ENCODE measurements at regions not wholly inside any gene's neighbourhood (a gene's known extent, or its start where the extent isn't known, plus 50 kb on each side); places are given as distances from the start of the nearest gene placed in this dataset.
"Not testable (repeated sequence)": the region's sequence is repeated elsewhere in the genome, so short reads cannot be mapped to it uniquely, and the experiment has no call there.

DNA sequence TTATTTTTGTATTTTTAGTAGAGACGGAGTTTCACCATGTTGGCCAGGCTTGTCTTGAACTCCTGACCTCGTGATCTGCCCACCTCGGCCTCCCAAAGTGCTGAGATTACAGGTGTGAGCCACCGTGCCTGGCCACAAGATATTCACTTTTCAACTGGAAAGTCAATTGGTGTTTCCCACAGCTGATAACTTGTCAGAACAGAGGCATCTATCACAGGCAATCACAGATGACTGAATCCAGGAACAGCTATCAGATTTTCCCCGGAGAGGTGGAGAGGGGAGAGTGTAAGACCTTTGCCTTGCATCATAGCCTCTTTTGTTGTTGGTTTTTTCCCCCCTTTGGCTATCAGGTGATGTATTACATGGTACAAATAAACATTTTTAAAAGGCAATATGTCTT is 84.5 kb downstream of the GADD45G start:
- peaks cover 0 to 11% (median 6%) of the 10 kb centered on the region in 4 experiments; a peak in 5 of 7 replicates for H3K4me1 ChIP-seq (replicated peaks in 1 of 4; ENCODE audit: control insufficient read depth in 3 of 4, insufficient read depth in 4 of 4, low read length in 3 of 4)
- 95% methylated on average over 5 of the region's 5 CpGs; no CpG with 5 or more reads in 1 of the 2 experiments for WGBS, 2 experiments (ENCODE audit: extremely low coverage in 1 of 2, insufficient coverage in 1 of 2, insufficient read length in 1 of 2, insufficient replicate concordance in 2 of 2, low coverage in 1 of 2, low lambda C conversion rate in 2 of 2, missing lambda C conversion rate in 1 of 2)

More for the DNA sequence above, 84.5 kb downstream of the GADD45G start:
- H3K4me2 ChIP-seq (ENCODE audit: insufficient read depth in 1 of 2, low read depth in 2 of 2, low read length in 2 of 2); H2BK15ac ChIP-seq (ENCODE audit: low read length); FAIRE-seq; H4K91ac ChIP-seq (replicated peaks; ENCODE audit: insufficient read length, low read length); H3K4me3 ChIP-seq (ENCODE audit: extremely low read depth in 1 of 4, insufficient read depth in 2 of 4, low read depth in 3 of 4, low read length in 4 of 4); DNase-seq (ENCODE audit: low read depth in 1 of 2, low spot score in 2 of 2); H3K27ac ChIP-seq (ENCODE audit: low read depth, low read length); POLR2A ChIA-PET (ENCODE audit: partially characterized antibody); H2BK5ac ChIP-seq (ENCODE audit: low read depth, low read length); H2BK120ac ChIP-seq (replicated peaks; ENCODE audit: low read depth, low read length); H3K56ac ChIP-seq (replicated peaks; ENCODE audit: insufficient read length, low read depth, low read length); H3K79me2 ChIP-seq (ENCODE audit: control insufficient read depth in 1 of 2, insufficient read depth in 2 of 2, low read length in 2 of 2); H2AFZ ChIP-seq (ENCODE audit: low read length); H2BK20ac ChIP-seq (ENCODE audit: low read length); H3K23ac ChIP-seq (ENCODE audit: insufficient read length); H3K27me3 ChIP-seq (replicated peaks in 1 of 4; ENCODE audit: control insufficient read depth in 3 of 4, extremely low read depth in 1 of 4, insufficient read depth in 3 of 4, low read length in 3 of 4); H3K36me3 ChIP-seq (ENCODE audit: control insufficient read depth in 2 of 4, insufficient read depth in 4 of 4, low read length in 3 of 4); H3K18ac ChIP-seq (ENCODE audit: extremely low read depth, low read length); H4K5ac ChIP-seq (ENCODE audit: insufficient read length, low read depth, low read length); H3K9me3 ChIP-seq (ENCODE audit: insufficient read depth in 2 of 2, low read depth in 1 of 2, low read length in 1 of 2); H3K14ac ChIP-seq (ENCODE audit: insufficient read length); H3K9ac ChIP-seq (replicated peaks in 1 of 4; ENCODE audit: extremely low read depth in 1 of 4, low read depth in 3 of 4, low read length in 3 of 4); H2AK5ac ChIP-seq (ENCODE audit: low read depth, low read length); H3K79me1 ChIP-seq (ENCODE audit: low read depth, low read length); H3K4ac ChIP-seq (replicated peaks; ENCODE audit: insufficient read length, low read depth, low read length); H4K8ac ChIP-seq (ENCODE audit: extremely low read depth, insufficient read depth, low read length); H3K23me2 ChIP-seq (ENCODE audit: low read depth, low read length); H2BK12ac ChIP-seq (ENCODE audit: low read depth, low read length); H4K20me1 ChIP-seq (replicated peaks in 1 of 2; ENCODE audit: control insufficient read depth in 1 of 2, insufficient read depth in 2 of 2, low read length in 2 of 2): not testable (repeated sequence)
- CTCF ChIA-PET (ENCODE audit: partially characterized antibody), result interaction anchor here (1.4 to 1.9 kb wide), 3 partner anchors 13 to 410 kb away, joined by 3 to 5 read pairs (median 3); no protein-coding TSS in a partner anchor

All from H1 (cell line).